Kidney epithelial cell (primary cell): ENCODE measurements at regions not wholly inside any gene's neighbourhood (a gene's known extent, or its start where the extent isn't known, plus 50 kb on each side); places are given as distances from the start of the nearest gene placed in this dataset.
"Not testable (repeated sequence)": the region's sequence is repeated elsewhere in the genome, so short reads cannot be mapped to it uniquely, and the experiment has no call there.

Experiments used
- DNase-seq: peaks from one replicate; pipeline ENCODE4 v3.0.0-alpha.2; 2010; ENCODE audit warnings: low read depth
- H3K27me3 ChIP-seq: 2 replicates; pipeline ENCODE4 v1.6.0; 2011; ENCODE audit warnings: low read length; ENCODE audit not compliant: control insufficient read depth, insufficient read depth
- H3K36me3 ChIP-seq: 2 replicates; pipeline ENCODE4 v1.5.1; 2011; ENCODE audit warnings: low read length; ENCODE audit not compliant: control insufficient read depth, insufficient read depth
- H3K4me3 ChIP-seq: 2 replicates; pipeline ENCODE4 v1.5.1; 2011; ENCODE audit warnings: low read depth, mild to moderate bottlenecking, control low read depth, low read length
- CTCF ChIP-seq: IDR thresholded peaks from 2 replicates; pipeline ENCODE4 v1.5.1; 2011; ENCODE audit warnings: mild to moderate bottlenecking, moderate library complexity, low read length, control low read depth, inconsistent platforms; ENCODE audit not compliant: insufficient read depth, poor library complexity, severe bottlenecking

DNA sequence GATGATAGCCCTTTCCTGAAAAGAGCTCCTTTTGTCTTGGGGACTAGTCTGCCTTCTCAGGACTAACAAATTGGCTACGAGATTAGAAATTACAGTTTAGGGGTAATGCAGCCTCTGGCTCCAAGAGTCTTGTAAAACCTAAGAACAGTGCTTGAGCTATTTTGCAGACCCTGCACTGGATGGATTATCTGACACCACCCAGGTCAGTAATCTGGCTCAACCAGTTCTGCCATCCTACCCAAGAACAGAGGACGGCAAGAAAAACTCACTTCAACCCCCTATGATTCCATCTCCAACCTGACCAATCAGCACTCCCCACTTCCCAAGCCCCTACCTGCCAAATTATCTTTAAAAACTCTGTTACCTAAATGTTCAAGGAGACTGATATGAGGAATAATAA, 225.1 kb downstream of the FAM47A start:
- TF ChIP-seq CTCF = no peak

DNA sequence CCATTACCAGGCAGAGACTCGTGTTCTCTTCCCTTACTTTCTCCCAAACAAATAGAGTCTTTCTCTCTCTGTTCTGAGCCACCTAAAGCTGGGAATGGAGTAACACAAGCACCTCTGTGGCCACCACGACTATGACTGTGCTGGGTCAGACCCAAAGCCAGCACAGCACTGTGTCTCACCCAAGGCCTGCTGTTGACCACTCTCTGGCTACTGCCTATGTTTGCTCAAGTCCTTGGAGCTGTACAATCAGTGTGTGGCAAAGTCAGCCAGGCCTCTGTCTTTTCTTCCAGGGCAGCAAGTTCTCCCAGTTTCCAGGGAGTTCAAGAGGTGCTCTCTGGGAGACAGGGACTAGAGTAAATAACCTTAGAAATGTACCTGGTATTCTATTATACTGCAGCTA, 239.4 kb downstream of the FAM47A start:
- no peak for TF ChIP-seq CTCF
- no peak for DNase-seq
- Histone ChIP-seq H3K4me3 (no peak overlapping the region), H3K36me3 (no peaks in the 10 kb centered on the region), H3K27me3 (no peaks in the 10 kb centered on the region)

More for the DNA sequence above, 225.1 kb downstream of the FAM47A start:
- no peak overlapping the region for H3K4me3 ChIP-seq
- no peaks in the 10 kb centered on the region for H3K27me3 ChIP-seq
- H3K36me3 ChIP-seq = no peaks in the 10 kb centered on the region
- DNase-seq = no peak

DNA sequence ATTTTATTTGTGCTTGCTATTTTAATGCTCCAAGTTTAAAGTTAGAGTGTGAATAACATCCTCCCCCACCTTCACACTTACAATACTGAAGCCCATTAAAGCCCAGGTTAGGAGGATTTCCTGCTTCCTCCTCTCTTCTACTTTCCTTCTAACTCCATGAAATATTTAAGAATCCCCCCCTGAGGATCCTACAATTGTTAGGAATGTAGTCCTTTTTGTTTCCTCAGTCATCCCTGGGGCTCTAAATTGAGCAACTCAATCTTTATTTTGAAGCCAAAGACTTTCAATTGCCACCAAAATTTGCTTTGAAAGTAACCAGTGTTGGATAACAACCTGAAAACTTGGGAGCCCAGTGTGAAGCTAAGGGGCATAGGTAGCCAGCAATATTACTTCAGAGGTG, 276.9 kb downstream of the FAM47A start:
- Histone ChIP-seq H3K4me3 (no peak overlapping the region), H3K27me3 (no peaks in the 10 kb centered on the region), H3K36me3 (no peaks in the 10 kb centered on the region)
- TF ChIP-seq CTCF = no peak
- DNase-seq = no peak

- H3K4me3 ChIP-seq, H3K27me3 ChIP-seq, DNase-seq, H3K36me3 ChIP-seq: not testable (repeated sequence)
These were observed 280.0 kb downstream of the FAM47A start for GRCh38 chrX:33852146-33852545.

DNA sequence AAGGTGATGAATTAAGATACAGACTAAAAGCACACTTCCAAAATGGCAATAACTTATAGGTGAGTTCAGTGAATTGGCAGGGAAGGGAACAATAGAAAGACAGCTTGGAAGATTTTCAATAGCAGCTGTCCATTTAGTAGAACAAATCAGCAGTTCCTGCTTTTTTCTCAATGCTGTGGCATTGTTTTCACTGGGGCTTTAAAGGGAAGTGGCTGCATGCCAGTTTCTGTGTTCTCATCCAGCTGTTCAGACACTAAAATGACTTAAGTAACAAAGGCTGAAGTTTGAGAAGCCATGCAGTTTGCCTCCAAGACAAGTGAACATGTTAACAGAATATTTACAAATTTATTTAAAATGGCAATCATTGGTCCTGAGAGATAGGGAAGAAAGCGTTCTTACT, 291.9 kb downstream of the FAM47A start:
- no peak for DNase-seq
- H3K27me3 ChIP-seq = no peaks in the 10 kb centered on the region
- H3K36me3 ChIP-seq = no peaks in the 10 kb centered on the region
- no peak for TF ChIP-seq CTCF
- H3K4me3 ChIP-seq = no peak overlapping the region

DNA sequence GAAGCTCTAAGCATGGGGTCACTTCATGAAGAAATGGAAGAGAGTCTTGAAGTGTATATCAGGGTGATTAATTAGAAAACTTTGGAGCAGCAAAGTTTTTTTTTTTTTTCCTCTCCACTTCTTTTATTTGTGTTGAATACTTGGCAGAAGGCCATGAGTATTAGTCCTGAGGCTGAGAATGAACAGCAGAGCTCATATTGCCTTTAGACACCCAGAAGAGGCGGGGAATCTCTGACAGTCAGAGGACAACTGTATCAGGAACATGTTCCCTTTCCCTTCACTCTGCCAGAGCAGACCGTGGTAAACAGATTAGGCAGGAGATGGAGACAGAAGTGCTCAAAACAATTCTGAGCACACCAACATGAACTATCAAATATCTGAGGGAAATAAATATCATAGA, 300.9 kb downstream of the FAM47A start:
- no peak overlapping the region for H3K4me3 ChIP-seq
- DNase-seq = no peak
- no peak for TF ChIP-seq CTCF

More for the DNA sequence above, 300.9 kb downstream of the FAM47A start:
- Histone ChIP-seq H3K27me3 (no peaks in the 10 kb centered on the region), H3K36me3 (no peaks in the 10 kb centered on the region)
